ENCODE measurements at regions not wholly inside any gene's neighbourhood (a gene's known extent, or its start where the extent isn't known, plus 50 kb on each side); places are given as distances from the start of the nearest gene placed in this dataset.

DNA sequence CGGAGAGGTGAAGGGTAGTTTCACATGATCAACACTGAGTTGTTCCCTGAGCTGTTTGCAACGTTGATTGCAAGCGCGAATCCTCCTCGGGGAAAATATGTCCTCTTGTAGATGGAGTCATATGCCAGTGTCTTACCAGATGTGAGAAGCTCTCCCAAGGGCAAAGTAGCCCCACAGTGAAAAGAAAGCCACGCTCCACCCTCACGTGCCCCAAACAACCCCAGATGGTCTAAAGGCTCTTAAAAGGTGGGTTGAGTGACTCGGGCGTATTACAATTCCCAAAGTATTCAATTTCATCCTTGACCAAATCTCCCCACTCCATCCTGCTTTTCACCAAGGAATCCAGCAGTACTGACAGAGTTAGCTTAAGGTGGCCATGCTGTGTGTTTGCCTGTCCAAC lies 332.1 kb upstream of the SOX11 start:
- TF ChIP-seq EZH2 (IDR thresholded peaks at IDR 0.05) = no peak
- no peak for TF ChIP-seq CTCF (IDR thresholded peaks at IDR 0.05)

Data from neural progenitor cell (in vitro differentiated cells).